WTC11 (cell line): ENCODE measurements at regions not wholly inside any gene's neighbourhood (a gene's known extent, or its start where the extent isn't known, plus 50 kb on each side); places are given as distances from the start of the nearest gene placed in this dataset.
A peak's percentile ranks its signal among the peaks of the same experiment; 100 is the strongest.

Experiments
- ATAC-seq: fragments of 200-7000 bp; cut with Tn5 transposase; 2 replicates; pipeline ENCODE4 v1.10.0; 2021; ENCODE audit warnings: mild to moderate bottlenecking, moderate library complexity
- CTCF ChIA-PET: fragments of 300-600 bp; sonication (Branson Sonifier 250); formaldehyde crosslinking; loops from one replicate; lab custom pipeline; 2021; ENCODE audit warnings: antibody characterized with exemption; lab: Charles Lee
- POLR2A ChIA-PET: fragments of 350-600 bp; sonication (Branson Sonifier 250); formaldehyde crosslinking; loops from one replicate; lab custom pipeline; 2021; ENCODE audit warnings: antibody characterized with exemption; lab: Charles Lee
- DNase-seq: peaks from one replicate; pipeline ENCODE4 v3.0.0; 2021; ENCODE audit warnings: low spot score
- H3K27ac Mint-ChIP-seq: 2 replicates; pipeline ENCODE4 v1.8.0; 2021; ENCODE audit warnings: mixed read lengths
- H3K27me3 Mint-ChIP-seq: 2 replicates; pipeline ENCODE4 v1.8.0; 2021; ENCODE audit warnings: low read depth, mild to moderate bottlenecking, moderate library complexity, mixed read lengths
- H3K36me3 Mint-ChIP-seq: 2 replicates; pipeline ENCODE4 v1.8.0; 2021; ENCODE audit warnings: mixed read lengths
- H3K4me1 Mint-ChIP-seq: 2 replicates; pipeline ENCODE4 v1.8.0; 2022; ENCODE audit warnings: mixed read lengths
- H3K4me3 Mint-ChIP-seq: 2 replicates; pipeline ENCODE4 v1.8.0; 2021; ENCODE audit warnings: mild to moderate bottlenecking, moderate library complexity, mixed read lengths
- H3K9me3 Mint-ChIP-seq: 2 replicates; pipeline ENCODE4 v1.8.0; 2021; ENCODE audit warnings: mixed read lengths
- CBFB ChIP-seq: sonication (generic); formaldehyde crosslinking; IDR thresholded peaks from 2 replicates; pipeline ENCODE4 v1.8.1; 2022; ENCODE audit warnings: mild to moderate bottlenecking, low read depth, missing genetic modification reagents
- ELF4 ChIP-seq: sonication (generic); formaldehyde crosslinking; IDR thresholded peaks from 2 replicates; pipeline ENCODE4 v1.8.1; 2022; ENCODE audit warnings: low read depth, mild to moderate bottlenecking, moderate library complexity, missing genetic modification reagents
- GTF2I ChIP-seq: fragments of 250-450 bp; sonication (Bioruptor Pico); conservative IDR thresholded peaks from 2 replicates; pipeline ENCODE4 v1.4.0; 2021; ENCODE audit warnings: mild to moderate bottlenecking
- NFE2L1 ChIP-seq: sonication (generic); formaldehyde crosslinking; IDR thresholded peaks from 2 replicates; pipeline ENCODE4 v1.8.1; 2023; ENCODE audit warnings: missing genetic modification reagents
- NFYB ChIP-seq: sonication (generic); formaldehyde crosslinking; conservative IDR thresholded peaks from 2 replicates; pipeline ENCODE4 v1.8.0; 2022; ENCODE audit warnings: low read depth, missing genetic modification reagents
- NR2C2 ChIP-seq: sonication (generic); formaldehyde crosslinking; IDR thresholded peaks from 2 replicates; pipeline ENCODE4 v1.8.0; 2022; ENCODE audit warnings: mild to moderate bottlenecking, missing genetic modification reagents
- PRRX2 ChIP-seq: fragments of 250-450 bp; sonication (Bioruptor Pico); IDR thresholded peaks from 2 replicates; pipeline ENCODE4 v1.8.0; 2021; ENCODE audit warnings: mild to moderate bottlenecking
- SMAD4 ChIP-seq: sonication (generic); formaldehyde crosslinking; IDR thresholded peaks from 2 replicates; pipeline ENCODE4 v1.8.0; 2022; ENCODE audit warnings: mild to moderate bottlenecking, missing genetic modification reagents
- SP1 ChIP-seq: sonication (generic); formaldehyde crosslinking; conservative IDR thresholded peaks from 2 replicates; pipeline ENCODE4 v1.8.1; 2022; ENCODE audit warnings: missing genetic modification reagents
- TCF7 ChIP-seq: sonication (generic); formaldehyde crosslinking; IDR thresholded peaks from 2 replicates; pipeline ENCODE4 v1.8.0; 2022; ENCODE audit warnings: mild to moderate bottlenecking, low read depth, missing genetic modification reagents, moderate library complexity
- ZNF138 ChIP-seq: sonication (generic); formaldehyde crosslinking; conservative IDR thresholded peaks from 2 replicates; pipeline ENCODE4 v1.8.1; 2022; ENCODE audit warnings: mild to moderate bottlenecking, moderate library complexity, missing genetic modification reagents
- ZNF263 ChIP-seq: sonication (generic); formaldehyde crosslinking; IDR thresholded peaks from 2 replicates; pipeline ENCODE4 v1.8.1; 2022; ENCODE audit warnings: low read depth, mild to moderate bottlenecking, moderate library complexity, missing genetic modification reagents
- TF ChIP-seq, protein P1 (sequence below): sonication (generic); formaldehyde crosslinking; IDR thresholded peaks from 2 replicates; pipeline ENCODE4 v1.8.0; 2023; ENCODE audit warnings: mild to moderate bottlenecking, missing genetic modification reagents
- TF ChIP-seq, protein P2 (sequence below): sonication (generic); formaldehyde crosslinking; conservative IDR thresholded peaks from 2 replicates; pipeline ENCODE4 v1.8.1; 2023; ENCODE audit warnings: mild to moderate bottlenecking, low read depth, missing genetic modification reagents, moderate library complexity
- TF ChIP-seq, protein P3 (sequence below): sonication (generic); formaldehyde crosslinking; IDR thresholded peaks from 2 replicates; pipeline ENCODE4 v1.8.1; 2022; ENCODE audit warnings: mild to moderate bottlenecking, missing genetic modification reagents, moderate library complexity, borderline replicate concordance
- TF ChIP-seq, protein P4 (sequence below): fragments of 250-450 bp; sonication (Bioruptor Pico); conservative IDR thresholded peaks from 2 replicates; pipeline ENCODE4 v1.9.0; 2021; ENCODE audit warnings: mild to moderate bottlenecking
- TF ChIP-seq, protein P5 (sequence below): fragments of 250-450 bp; sonication (Bioruptor Pico); IDR thresholded peaks from 2 replicates; pipeline ENCODE4 v1.9.0; 2021; ENCODE audit warnings: moderate library complexity, mild to moderate bottlenecking, inconsistent platforms, borderline replicate concordance
- TF ChIP-seq, protein P6 (sequence below): sonication (generic); formaldehyde crosslinking; IDR thresholded peaks from 2 replicates; pipeline ENCODE4 v1.8.1; 2022; ENCODE audit warnings: low read depth, mild to moderate bottlenecking, moderate library complexity, missing genetic modification reagents, borderline replicate concordance
- TF ChIP-seq, protein P7 (sequence below): fragments of 250-450 bp; sonication (Bioruptor Pico); IDR thresholded peaks from 2 replicates; pipeline ENCODE4 v1.8.0; 2021; ENCODE audit warnings: mild to moderate bottlenecking
- TF ChIP-seq, protein P8 (sequence below): sonication (generic); formaldehyde crosslinking; IDR thresholded peaks from 2 replicates; pipeline ENCODE4 v1.8.1; 2022; ENCODE audit warnings: missing genetic modification reagents, borderline replicate concordance

DNA sequence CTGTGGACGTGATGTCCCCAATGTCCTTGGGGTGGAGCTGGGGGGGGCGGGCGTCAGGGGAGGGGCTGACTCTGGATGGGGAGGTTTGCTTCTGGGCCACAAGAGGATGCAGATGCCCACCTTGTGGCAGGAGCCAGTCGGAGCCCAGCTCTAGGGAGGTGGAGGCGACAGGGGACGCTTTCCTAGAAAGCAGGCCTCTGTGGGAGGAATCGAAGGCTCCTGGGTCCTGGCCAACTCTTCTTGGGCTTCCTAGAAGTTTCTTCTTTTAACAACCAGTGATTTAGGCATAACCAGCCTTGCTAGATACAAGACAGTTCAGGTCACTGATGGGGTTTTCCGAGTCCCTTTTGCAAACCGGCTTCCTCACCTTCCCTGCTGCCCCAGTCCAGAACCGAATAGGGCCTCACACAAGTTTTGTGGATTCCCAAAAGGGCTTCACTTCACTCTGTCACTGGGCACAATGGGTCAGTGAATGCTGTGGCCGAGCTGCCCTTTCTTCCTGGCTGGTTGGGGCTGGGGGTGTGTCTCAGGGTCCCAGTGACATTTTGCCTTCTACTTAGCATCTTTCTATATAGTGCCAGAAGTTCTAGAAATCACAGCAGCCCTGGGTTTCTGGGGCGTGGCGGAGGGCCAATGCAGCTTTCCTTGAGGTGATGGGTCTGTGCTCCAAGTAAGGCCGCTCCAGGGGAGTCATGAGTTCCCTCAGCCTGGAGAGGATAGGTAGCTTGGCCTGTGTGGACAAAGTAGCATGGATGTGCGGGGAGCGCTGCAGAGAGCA lies 78.4 kb upstream of the FOXP4 start:
- no peak overlapping the region for H3K27ac Mint-ChIP-seq
- CTCF ChIA-PET: interaction anchor here (0.6 to 1.2 kb wide), 4 partner anchors 24 to 135 kb away, joined by 3 to 4 read pairs (median 3); no protein-coding TSS in a partner anchor

DNA sequence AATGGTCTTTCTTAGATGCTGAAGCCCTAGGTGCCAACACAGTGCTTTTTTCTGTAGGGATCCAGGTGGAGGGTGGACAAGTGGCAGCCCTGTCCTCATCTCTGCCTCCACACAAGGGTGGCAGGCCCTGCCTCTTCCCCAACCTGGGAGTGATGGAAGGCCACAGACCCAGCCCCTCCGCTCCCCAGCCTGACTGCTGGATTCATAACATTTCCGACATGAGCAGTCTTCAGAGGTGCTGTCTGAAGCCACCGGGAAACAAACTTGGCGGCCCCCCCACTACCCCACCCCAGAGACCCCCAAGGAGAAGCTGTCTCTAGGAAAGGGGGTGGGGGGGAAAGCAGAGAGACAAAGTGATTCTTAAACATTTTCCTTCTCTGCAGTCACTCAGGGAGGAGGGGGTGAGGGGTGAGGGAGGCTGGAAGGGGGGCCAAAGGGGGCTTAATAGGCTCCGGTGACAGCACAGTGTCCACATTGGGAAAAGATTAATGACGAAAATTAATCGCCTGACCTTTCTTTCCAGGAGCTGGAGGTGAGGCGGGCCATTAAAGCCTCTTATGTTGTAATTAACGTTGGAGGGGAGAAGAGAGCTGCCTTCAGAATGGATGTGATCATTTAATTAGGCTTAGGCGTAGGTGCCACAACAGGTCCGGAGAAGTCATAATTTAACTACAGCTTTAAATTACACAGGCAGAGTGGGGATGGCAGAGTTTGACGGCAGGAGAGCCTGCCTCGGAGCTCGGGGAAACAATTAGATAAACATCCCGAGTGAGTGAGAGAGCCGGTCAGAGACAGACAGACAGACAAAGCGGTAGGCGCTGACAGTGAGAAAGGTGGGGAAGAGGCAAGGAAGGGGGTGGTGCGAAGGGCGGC lies 76.8 kb upstream of the FOXP4 start:
- ChIA-PET CTCF (interaction anchor here (0.6 to 3.8 kb wide), 13 partner anchors 8 to 214 kb away, joined by 3 to 32 read pairs (median 5); no protein-coding TSS in a partner anchor), POLR2A (interaction anchor here (1.0 to 1.6 kb wide), 2 partner anchors 16 to 66 kb away, joined by 4 read pairs; no protein-coding TSS in a partner anchor)
- ATAC-seq (no peak; the same call in 1 of the 2 replicates), DNase-seq (no peak)
- Mint-ChIP-seq H3K27me3 (peaks cover 90% of the 10 kb centered on the region), H3K36me3 (no peaks in the 10 kb centered on the region), H3K4me3 (peak overlapping the region; percentile 70), H3K9me3 (no peaks in the 10 kb centered on the region), H3K4me1 (peaks cover 47% of the 10 kb centered on the region), H3K27ac (no peak overlapping the region)
- no peak for TF ChIP-seq SP1 (CRISPR knock-in tag)
- TF ChIP-seq ZNF138: no peak
- TF ChIP-seq, protein P1, sequence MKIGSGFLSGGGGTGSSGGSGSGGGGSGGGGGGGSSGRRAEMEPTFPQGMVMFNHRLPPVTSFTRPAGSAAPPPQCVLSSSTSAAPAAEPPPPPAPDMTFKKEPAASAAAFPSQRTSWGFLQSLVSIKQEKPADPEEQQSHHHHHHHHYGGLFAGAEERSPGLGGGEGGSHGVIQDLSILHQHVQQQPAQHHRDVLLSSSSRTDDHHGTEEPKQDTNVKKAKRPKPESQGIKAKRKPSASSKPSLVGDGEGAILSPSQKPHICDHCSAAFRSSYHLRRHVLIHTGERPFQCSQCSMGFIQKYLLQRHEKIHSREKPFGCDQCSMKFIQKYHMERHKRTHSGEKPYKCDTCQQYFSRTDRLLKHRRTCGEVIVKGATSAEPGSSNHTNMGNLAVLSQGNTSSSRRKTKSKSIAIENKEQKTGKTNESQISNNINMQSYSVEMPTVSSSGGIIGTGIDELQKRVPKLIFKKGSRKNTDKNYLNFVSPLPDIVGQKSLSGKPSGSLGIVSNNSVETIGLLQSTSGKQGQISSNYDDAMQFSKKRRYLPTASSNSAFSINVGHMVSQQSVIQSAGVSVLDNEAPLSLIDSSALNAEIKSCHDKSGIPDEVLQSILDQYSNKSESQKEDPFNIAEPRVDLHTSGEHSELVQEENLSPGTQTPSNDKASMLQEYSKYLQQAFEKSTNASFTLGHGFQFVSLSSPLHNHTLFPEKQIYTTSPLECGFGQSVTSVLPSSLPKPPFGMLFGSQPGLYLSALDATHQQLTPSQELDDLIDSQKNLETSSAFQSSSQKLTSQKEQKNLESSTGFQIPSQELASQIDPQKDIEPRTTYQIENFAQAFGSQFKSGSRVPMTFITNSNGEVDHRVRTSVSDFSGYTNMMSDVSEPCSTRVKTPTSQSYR (CRISPR knock-in tag): no peak
- TF ChIP-seq, protein P2, sequence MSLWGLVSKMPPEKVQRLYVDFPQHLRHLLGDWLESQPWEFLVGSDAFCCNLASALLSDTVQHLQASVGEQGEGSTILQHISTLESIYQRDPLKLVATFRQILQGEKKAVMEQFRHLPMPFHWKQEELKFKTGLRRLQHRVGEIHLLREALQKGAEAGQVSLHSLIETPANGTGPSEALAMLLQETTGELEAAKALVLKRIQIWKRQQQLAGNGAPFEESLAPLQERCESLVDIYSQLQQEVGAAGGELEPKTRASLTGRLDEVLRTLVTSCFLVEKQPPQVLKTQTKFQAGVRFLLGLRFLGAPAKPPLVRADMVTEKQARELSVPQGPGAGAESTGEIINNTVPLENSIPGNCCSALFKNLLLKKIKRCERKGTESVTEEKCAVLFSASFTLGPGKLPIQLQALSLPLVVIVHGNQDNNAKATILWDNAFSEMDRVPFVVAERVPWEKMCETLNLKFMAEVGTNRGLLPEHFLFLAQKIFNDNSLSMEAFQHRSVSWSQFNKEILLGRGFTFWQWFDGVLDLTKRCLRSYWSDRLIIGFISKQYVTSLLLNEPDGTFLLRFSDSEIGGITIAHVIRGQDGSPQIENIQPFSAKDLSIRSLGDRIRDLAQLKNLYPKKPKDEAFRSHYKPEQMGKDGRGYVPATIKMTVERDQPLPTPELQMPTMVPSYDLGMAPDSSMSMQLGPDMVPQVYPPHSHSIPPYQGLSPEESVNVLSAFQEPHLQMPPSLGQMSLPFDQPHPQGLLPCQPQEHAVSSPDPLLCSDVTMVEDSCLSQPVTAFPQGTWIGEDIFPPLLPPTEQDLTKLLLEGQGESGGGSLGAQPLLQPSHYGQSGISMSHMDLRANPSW (CRISPR knock-in tag): no peak
- TF ChIP-seq, protein P3, sequence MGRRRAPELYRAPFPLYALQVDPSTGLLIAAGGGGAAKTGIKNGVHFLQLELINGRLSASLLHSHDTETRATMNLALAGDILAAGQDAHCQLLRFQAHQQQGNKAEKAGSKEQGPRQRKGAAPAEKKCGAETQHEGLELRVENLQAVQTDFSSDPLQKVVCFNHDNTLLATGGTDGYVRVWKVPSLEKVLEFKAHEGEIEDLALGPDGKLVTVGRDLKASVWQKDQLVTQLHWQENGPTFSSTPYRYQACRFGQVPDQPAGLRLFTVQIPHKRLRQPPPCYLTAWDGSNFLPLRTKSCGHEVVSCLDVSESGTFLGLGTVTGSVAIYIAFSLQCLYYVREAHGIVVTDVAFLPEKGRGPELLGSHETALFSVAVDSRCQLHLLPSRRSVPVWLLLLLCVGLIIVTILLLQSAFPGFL (CRISPR knock-in tag): no peak

More for the DNA sequence above, 78.4 kb upstream of the FOXP4 start:
- no peak for DNase-seq
- no peak for ATAC-seq
- Mint-ChIP-seq H3K4me1 (peaks cover 49% of the 10 kb centered on the region), H3K9me3 (no peaks in the 10 kb centered on the region), H3K27me3 (peaks cover 94% of the 10 kb centered on the region), H3K36me3 (no peaks in the 10 kb centered on the region), H3K4me3 (no peak overlapping the region)
- TF ChIP-seq GTF2I (CRISPR knock-in tag) (no peak), ZNF263 (CRISPR knock-in tag) (no peak), NFE2L1 (CRISPR knock-in tag) (no peak), CBFB (no peak), SMAD4 (CRISPR knock-in tag) (no peak), PRRX2 (no peak), NR2C2 (CRISPR knock-in tag) (no peak), ELF4 (no peak), TCF7 (CRISPR knock-in tag) (no peak), NFYB (CRISPR knock-in tag) (no peak)
- TF ChIP-seq, protein P4, sequence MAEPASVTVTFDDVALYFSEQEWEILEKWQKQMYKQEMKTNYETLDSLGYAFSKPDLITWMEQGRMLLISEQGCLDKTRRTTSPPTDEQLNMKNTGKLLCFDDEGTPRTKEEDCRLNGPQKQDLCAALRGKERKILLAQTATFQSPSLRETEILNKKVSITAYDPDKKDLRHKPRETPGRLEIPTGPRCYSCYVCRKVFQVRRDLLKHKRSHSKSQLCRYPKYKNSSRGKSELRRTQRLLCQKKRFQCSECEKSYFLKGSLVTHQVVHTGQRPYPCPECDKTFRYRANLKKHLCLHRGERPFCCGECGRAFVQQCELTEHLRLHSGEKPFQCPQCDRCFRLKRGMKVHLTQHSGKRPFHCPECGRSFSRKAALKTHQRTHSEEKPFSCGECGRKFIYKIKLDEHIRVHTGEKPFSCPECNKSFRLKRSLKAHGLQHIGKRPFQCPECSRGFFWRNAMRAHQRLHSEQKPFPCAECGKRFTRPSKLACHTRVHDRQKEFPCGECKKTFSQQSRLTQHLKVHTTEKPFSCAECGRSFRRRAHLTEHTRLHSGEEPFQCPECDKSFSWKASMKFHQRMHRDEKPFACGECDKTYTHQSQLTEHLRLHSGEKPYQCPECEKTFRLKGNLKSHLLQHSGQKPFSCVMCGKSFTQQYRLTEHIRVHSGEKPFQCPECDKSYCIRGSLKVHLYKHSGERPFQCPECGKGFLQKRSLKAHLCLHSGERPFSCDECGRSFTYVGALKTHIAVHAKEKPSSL (CRISPR knock-in tag): no peak
- TF ChIP-seq, protein P5, sequence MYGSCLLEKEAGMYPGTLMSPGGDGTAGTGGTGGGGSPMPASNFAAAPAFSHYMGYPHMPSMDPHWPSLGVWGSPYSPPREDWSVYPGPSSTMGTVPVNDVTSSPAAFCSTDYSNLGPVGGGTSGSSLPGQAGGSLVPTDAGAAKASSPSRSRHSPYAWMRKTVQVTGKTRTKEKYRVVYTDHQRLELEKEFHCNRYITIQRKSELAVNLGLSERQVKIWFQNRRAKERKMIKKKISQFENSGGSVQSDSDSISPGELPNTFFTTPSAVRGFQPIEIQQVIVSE: no peak
- TF ChIP-seq, protein P6, sequence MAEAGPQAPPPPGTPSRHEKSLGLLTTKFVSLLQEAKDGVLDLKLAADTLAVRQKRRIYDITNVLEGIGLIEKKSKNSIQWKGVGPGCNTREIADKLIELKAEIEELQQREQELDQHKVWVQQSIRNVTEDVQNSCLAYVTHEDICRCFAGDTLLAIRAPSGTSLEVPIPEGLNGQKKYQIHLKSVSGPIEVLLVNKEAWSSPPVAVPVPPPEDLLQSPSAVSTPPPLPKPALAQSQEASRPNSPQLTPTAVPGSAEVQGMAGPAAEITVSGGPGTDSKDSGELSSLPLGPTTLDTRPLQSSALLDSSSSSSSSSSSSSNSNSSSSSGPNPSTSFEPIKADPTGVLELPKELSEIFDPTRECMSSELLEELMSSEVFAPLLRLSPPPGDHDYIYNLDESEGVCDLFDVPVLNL: no peak
- TF ChIP-seq, protein P7, sequence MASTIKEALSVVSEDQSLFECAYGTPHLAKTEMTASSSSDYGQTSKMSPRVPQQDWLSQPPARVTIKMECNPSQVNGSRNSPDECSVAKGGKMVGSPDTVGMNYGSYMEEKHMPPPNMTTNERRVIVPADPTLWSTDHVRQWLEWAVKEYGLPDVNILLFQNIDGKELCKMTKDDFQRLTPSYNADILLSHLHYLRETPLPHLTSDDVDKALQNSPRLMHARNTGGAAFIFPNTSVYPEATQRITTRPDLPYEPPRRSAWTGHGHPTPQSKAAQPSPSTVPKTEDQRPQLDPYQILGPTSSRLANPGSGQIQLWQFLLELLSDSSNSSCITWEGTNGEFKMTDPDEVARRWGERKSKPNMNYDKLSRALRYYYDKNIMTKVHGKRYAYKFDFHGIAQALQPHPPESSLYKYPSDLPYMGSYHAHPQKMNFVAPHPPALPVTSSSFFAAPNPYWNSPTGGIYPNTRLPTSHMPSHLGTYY: no peak
- TF ChIP-seq, protein P8, sequence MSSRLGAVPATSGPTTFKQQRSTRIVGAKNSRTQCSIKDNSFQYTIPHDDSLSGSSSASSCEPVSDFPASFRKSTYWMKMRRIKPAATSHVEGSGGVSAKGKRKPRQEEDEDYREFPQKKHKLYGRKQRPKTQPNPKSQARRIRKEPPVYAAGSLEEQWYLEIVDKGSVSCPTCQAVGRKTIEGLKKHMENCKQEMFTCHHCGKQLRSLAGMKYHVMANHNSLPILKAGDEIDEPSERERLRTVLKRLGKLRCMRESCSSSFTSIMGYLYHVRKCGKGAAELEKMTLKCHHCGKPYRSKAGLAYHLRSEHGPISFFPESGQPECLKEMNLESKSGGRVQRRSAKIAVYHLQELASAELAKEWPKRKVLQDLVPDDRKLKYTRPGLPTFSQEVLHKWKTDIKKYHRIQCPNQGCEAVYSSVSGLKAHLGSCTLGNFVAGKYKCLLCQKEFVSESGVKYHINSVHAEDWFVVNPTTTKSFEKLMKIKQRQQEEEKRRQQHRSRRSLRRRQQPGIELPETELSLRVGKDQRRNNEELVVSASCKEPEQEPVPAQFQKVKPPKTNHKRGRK (CRISPR knock-in tag): no peak
- POLR2A ChIA-PET: interaction anchor here (0.5 to 0.9 kb wide), 3 partner anchors 19 to 92 kb away, joined by 3 to 4 read pairs (median 3); no protein-coding TSS in a partner anchor
